GM23338 (cell line): ENCODE measurements at regions not wholly inside any gene's neighbourhood (a gene's known extent, or its start where the extent isn't known, plus 50 kb on each side); places are given as distances from the start of the nearest gene placed in this dataset.

Experiments
- ATAC-seq: fragments of 200-7000 bp; cut with Tn5 transposase; 3 replicates; pipeline ENCODE4 v1.9.1; 2020
- DNase-seq: peaks from one replicate; pipeline ENCODE4 v3.0.0-alpha.2; 2015; ENCODE audit warnings: low spot score
- H2AFZ ChIP-seq: fragments of 200-600 bp; sonication (generic); 2 replicates; pipeline ENCODE4 v1.8.0; 2016; ENCODE audit warnings: antibody characterized with exemption, mild to moderate bottlenecking, moderate library complexity
- H3F3A ChIP-seq: fragments of 200-600 bp; sonication (generic); replicated peaks from 2 replicates; pipeline ENCODE4 v1.8.0; 2017; ENCODE audit warnings: antibody characterized with exemption, mixed run types, low read depth
- H3K27ac ChIP-seq: fragments of 200-600 bp; sonication (generic); 2 replicates; pipeline ENCODE4 v1.6.1; 2016; ENCODE audit warnings: low read depth
- H3K27me3 ChIP-seq: fragments of 200-600 bp; sonication (generic); 2 replicates; pipeline ENCODE4 v1.8.0; 2016; ENCODE audit warnings: mild to moderate bottlenecking, mixed run types, moderate library complexity; ENCODE audit not compliant: insufficient read depth
- H3K36me3 ChIP-seq: fragments of 200-600 bp; sonication (generic); 2 replicates; pipeline ENCODE4 v1.8.0; 2016; ENCODE audit warnings: mild to moderate bottlenecking; ENCODE audit not compliant: insufficient read depth
- H3K4me1 ChIP-seq: fragments of 200-600 bp; sonication (generic); 2 replicates; pipeline ENCODE4 v1.8.0; 2016; ENCODE audit warnings: mild to moderate bottlenecking, moderate library complexity; ENCODE audit not compliant: insufficient read depth
- H3K4me2 ChIP-seq: fragments of 200-600 bp; sonication (generic); 2 replicates; pipeline ENCODE4 v1.7.1; 2017; ENCODE audit warnings: mixed run types
- H3K4me3 ChIP-seq: fragments of 200-600 bp; sonication (generic); 2 replicates; pipeline ENCODE4 v1.6.1; 2016; ENCODE audit warnings: mixed run types
- H3K79me2 ChIP-seq: fragments of 200-600 bp; sonication (generic); replicated peaks from 2 replicates; pipeline ENCODE4 v1.8.0; 2017; ENCODE audit warnings: mild to moderate bottlenecking; ENCODE audit not compliant: insufficient read depth
- H3K9me2 ChIP-seq: fragments of 200-600 bp; sonication (generic); 2 replicates; pipeline ENCODE4 v1.8.0; 2017; ENCODE audit not compliant: insufficient read depth
- H4K20me1 ChIP-seq: fragments of 200-600 bp; sonication (generic); replicated peaks from 2 replicates; pipeline ENCODE4 v1.8.0; 2017; ENCODE audit warnings: mild to moderate bottlenecking; ENCODE audit not compliant: insufficient read depth
- H3K27ac Mint-ChIP-seq: 2 replicates; pipeline ENCODE4 v1.8.0; 2020; ENCODE audit warnings: inconsistent platforms, mild to moderate bottlenecking, moderate library complexity, mixed read lengths
- H3K27me3 Mint-ChIP-seq: 3 replicates; pipeline ENCODE4 v1.8.0; 2022; ENCODE audit warnings: low read depth, mild to moderate bottlenecking, moderate library complexity, mixed read lengths, inconsistent platforms; ENCODE audit not compliant: insufficient read depth, poor library complexity
- H3K36me3 Mint-ChIP-seq: 3 replicates; pipeline ENCODE4 v1.8.0; 2021; ENCODE audit warnings: low read depth, mild to moderate bottlenecking, inconsistent platforms, moderate library complexity, mixed read lengths
- H3K4me1 Mint-ChIP-seq: 3 replicates; pipeline ENCODE4 v1.8.0; 2020; ENCODE audit warnings: mild to moderate bottlenecking, inconsistent platforms, mixed read lengths
- H3K4me3 Mint-ChIP-seq: 3 replicates; pipeline ENCODE4 v1.8.0; 2021; ENCODE audit warnings: moderate library complexity, mild to moderate bottlenecking, inconsistent platforms, mixed read lengths
- H3K9me3 Mint-ChIP-seq: 3 replicates; pipeline ENCODE4 v1.8.0; 2020; ENCODE audit warnings: moderate library complexity, mild to moderate bottlenecking, inconsistent platforms, mixed read lengths
- CREB1 ChIP-seq: fragments of 250-450 bp; sonication (Bioruptor Pico); IDR thresholded peaks from 2 replicates; pipeline ENCODE4 v1.5.0; 2020; ENCODE audit warnings: low read depth, mild to moderate bottlenecking, moderate library complexity
- CTCF ChIP-seq, 2 experiments: fragments of 200-600 bp in 1 of 2; sonication (generic) in 1 of 2; conservative IDR thresholded peaks; 2 replicates each; pipeline versions ENCODE4 v1.5.1 to v1.6.1; 2016 to 2017; ENCODE audit warnings: antibody characterized with exemption in 2 of 2, low read depth in 2 of 2, mild to moderate bottlenecking in 2 of 2, moderate library complexity in 1 of 2
- ETS1 ChIP-seq: IDR thresholded peaks from 2 replicates; pipeline ENCODE4 v1.6.1; 2016; ENCODE audit warnings: antibody characterized with exemption
- EZH2 ChIP-seq: fragments of 200-600 bp; sonication (generic); IDR thresholded peaks from one replicate; pipeline ENCODE4 v1.8.0; 2017; ENCODE audit warnings: antibody characterized with exemption, mild to moderate bottlenecking, low read depth; ENCODE audit not compliant: unreplicated experiment
- JUNB ChIP-seq: IDR thresholded peaks from one replicate; pipeline ENCODE4 v1.6.1; 2016; ENCODE audit warnings: antibody characterized with exemption; ENCODE audit not compliant: unreplicated experiment
- NANOG ChIP-seq: IDR thresholded peaks from 2 replicates; pipeline ENCODE4 v1.6.1; 2016; ENCODE audit warnings: antibody characterized with exemption, borderline replicate concordance
- POLR2AphosphoS5 ChIP-seq: IDR thresholded peaks from 2 replicates; pipeline ENCODE4 v1.6.1; 2016; ENCODE audit warnings: antibody characterized with exemption, low read depth
- REST ChIP-seq: IDR thresholded peaks from one replicate; pipeline ENCODE4 v1.6.1; 2018; ENCODE audit warnings: antibody characterized with exemption; ENCODE audit not compliant: unreplicated experiment
- STAT1 ChIP-seq: IDR thresholded peaks from one replicate; pipeline ENCODE4 v1.6.1; 2016; ENCODE audit warnings: antibody characterized with exemption; ENCODE audit not compliant: unreplicated experiment
- ZNF331 ChIP-seq: fragments of 250-450 bp; sonication (Bioruptor Pico); IDR thresholded peaks from 2 replicates; pipeline ENCODE4 v1.5.0; 2020; ENCODE audit warnings: low read depth, mild to moderate bottlenecking, moderate library complexity

- H3K4me1 ChIP-seq: no peaks in the 10 kb centered on the region
- H3K27ac ChIP-seq: no peak overlapping the region
- no peak overlapping the region for H3K4me3 Mint-ChIP-seq
- no peaks in the 10 kb centered on the region for H3F3A ChIP-seq
- peaks cover 2% of the 10 kb centered on the region for H3K27me3 Mint-ChIP-seq
- no peaks in the 10 kb centered on the region for H3K9me2 ChIP-seq
- no peaks in the 10 kb centered on the region for H4K20me1 ChIP-seq
- no peaks in the 10 kb centered on the region for H3K79me2 ChIP-seq
- no peaks in the 10 kb centered on the region for H3K36me3 Mint-ChIP-seq
- H3K4me3 ChIP-seq: no peak overlapping the region
- DNase-seq (no peak), ATAC-seq (no peak)
- H3K27me3 ChIP-seq: no peaks in the 10 kb centered on the region
- no peak overlapping the region for H2AFZ ChIP-seq
- no peak overlapping the region for H3K4me2 ChIP-seq
- no peaks in the 10 kb centered on the region for H3K36me3 ChIP-seq
- H3K27ac Mint-ChIP-seq: no peak overlapping the region
- no peaks in the 10 kb centered on the region; the same call in 2 of the 3 replicates for H3K9me3 Mint-ChIP-seq
- TF ChIP-seq CREB1 (CRISPR knock-in tag) (no peak), ZNF331 (CRISPR knock-in tag) (no peak), STAT1 (no peak), POLR2AphosphoS5 (no peak), REST (no peak), JUNB (no peak), CTCF (conservative IDR thresholded peaks at IDR 0.05; ENCODE audit: low read depth in 2 of 2) (no peak), ETS1 (no peak)
- no peaks in the 10 kb centered on the region for H3K4me1 Mint-ChIP-seq
Observed at GRCh38 chr7:54259185-54259584, 283.0 kb upstream of the VSTM2A start.

- H3K27me3 ChIP-seq: no peaks in the 10 kb centered on the region
Observed at GRCh38 chr7:54260941-54261371, 281.2 kb upstream of the VSTM2A start.

More at GRCh38 chr7:54260941-54261371, 281.2 kb upstream of the VSTM2A start:
- no peaks in the 10 kb centered on the region for H3K36me3 ChIP-seq
- no peak for TF ChIP-seq ETS1
- no peak for TF ChIP-seq EZH2
- TF ChIP-seq CREB1 (CRISPR knock-in tag): no peak
- TF ChIP-seq NANOG: no peak
- no peak for TF ChIP-seq ZNF331 (CRISPR knock-in tag)
- Mint-ChIP-seq H3K36me3 (no peaks in the 10 kb centered on the region), H3K27ac (no peak overlapping the region), H3K4me1 (no peaks in the 10 kb centered on the region), H3K27me3 (peaks cover 3% of the 10 kb centered on the region), H3K9me3 (no peaks in the 10 kb centered on the region; the same call in 2 of the 3 replicates), H3K4me3 (no peak overlapping the region)
- no peak overlapping the region for H3K4me3 ChIP-seq
- ATAC-seq: no peak
- no peak for DNase-seq
- no peaks in the 10 kb centered on the region for H3K9me2 ChIP-seq
- H3K27ac ChIP-seq: no peak overlapping the region
- no peaks in the 10 kb centered on the region for H3F3A ChIP-seq
- no peaks in the 10 kb centered on the region for H3K79me2 ChIP-seq
- no peaks in the 10 kb centered on the region for H3K4me1 ChIP-seq
- no peak overlapping the region for H3K4me2 ChIP-seq
- no peak overlapping the region for H2AFZ ChIP-seq
- no peaks in the 10 kb centered on the region for H4K20me1 ChIP-seq
